ENCODE measurements at regions not wholly inside any gene's neighbourhood (a gene's known extent, or its start where the extent isn't known, plus 50 kb on each side); places are given as distances from the start of the nearest gene placed in this dataset.

DNA sequence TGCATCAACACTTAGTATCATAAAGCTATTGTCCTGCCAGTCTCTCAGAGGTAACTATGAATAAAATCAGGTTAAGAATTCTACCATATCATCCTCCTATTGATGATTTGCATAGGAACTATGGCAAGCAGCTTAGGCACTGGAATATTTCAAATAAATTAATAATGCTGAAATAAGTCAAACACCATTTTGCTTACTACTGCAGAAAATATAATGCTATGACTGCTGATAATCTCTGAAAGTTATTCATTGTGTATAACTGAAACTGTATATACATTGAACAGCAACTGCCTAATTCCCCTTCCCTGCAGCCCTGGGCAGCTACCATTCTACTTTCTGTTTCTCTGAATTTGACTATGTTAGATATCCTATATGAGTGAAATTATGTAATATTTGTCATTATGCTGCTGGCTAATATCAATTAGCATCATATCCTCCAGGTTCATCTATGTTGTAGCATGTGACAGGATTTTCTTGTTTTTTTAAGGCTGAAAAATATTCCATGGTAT is 318.8 kb upstream of the SGCG start:
- TF ChIP-seq EP300 (IDR thresholded peaks at IDR 0.05) (no peak), POLR2A (IDR thresholded peaks at IDR 0.05) (no peak), POLR2AphosphoS5 (IDR thresholded peaks at IDR 0.05) (no peak)
- TF ChIP-seq, protein P1, sequence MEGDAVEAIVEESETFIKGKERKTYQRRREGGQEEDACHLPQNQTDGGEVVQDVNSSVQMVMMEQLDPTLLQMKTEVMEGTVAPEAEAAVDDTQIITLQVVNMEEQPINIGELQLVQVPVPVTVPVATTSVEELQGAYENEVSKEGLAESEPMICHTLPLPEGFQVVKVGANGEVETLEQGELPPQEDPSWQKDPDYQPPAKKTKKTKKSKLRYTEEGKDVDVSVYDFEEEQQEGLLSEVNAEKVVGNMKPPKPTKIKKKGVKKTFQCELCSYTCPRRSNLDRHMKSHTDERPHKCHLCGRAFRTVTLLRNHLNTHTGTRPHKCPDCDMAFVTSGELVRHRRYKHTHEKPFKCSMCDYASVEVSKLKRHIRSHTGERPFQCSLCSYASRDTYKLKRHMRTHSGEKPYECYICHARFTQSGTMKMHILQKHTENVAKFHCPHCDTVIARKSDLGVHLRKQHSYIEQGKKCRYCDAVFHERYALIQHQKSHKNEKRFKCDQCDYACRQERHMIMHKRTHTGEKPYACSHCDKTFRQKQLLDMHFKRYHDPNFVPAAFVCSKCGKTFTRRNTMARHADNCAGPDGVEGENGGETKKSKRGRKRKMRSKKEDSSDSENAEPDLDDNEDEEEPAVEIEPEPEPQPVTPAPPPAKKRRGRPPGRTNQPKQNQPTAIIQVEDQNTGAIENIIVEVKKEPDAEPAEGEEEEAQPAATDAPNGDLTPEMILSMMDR (IDR thresholded peaks at IDR 0.05), result no peak
- Histone ChIP-seq H3K9me3 (peaks cover 0 to 4% (median 0%) of the 10 kb centered on the region in 3 donors), H3K36me3 (no peaks in the 10 kb centered on the region), H3K4me3 (no peak overlapping the region), H3K27me3 (no peaks in the 10 kb centered on the region), H3K4me1 (no peaks in the 10 kb centered on the region), H3K27ac (no peak overlapping the region)
- ATAC-seq, result no peak

DNA sequence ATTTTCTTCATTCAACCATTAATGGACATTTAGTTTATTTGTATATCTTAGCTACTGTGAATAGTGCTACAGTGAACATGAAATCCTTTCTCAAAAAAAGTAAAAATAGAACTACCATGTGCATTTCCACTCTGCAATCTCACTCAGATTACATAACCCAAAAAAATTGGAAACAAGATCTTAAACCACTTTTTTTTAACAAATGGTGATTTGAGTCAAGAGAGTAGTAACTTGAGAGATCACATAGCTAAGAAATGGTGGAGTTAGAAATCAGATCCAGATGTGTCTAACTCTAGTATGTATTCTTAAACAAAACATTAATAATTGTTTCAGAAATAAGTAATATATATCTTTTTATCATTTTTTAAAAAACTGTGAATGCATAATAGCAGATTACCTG is 318.3 kb upstream of the SGCG start:
- TF ChIP-seq POLR2A (IDR thresholded peaks at IDR 0.05) (no peak), EP300 (IDR thresholded peaks at IDR 0.05) (no peak), POLR2AphosphoS5 (IDR thresholded peaks at IDR 0.05) (no peak)
- TF ChIP-seq, protein P1 (IDR thresholded peaks at IDR 0.05), result no peak

DNA sequence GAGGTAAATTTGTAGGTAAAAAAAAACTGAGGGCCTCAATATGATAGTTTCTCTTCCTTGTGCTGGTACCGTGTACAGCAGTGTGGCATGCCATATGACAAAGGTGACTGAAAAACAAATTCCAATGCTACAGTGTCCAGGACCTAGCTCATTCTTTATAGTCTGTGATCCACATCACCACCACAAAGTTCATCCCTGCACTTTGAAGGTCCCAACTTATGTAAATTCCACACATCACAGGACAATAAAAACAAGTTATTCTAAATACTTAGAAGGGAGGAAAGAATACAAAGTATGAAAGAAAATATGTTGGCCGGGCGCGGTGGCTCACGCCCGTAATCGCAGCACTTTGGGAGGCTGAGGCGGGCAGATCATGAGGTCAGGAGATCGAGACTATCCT is 314.6 kb upstream of the SGCG start:
- no peaks in the 10 kb centered on the region for H3K36me3 ChIP-seq
- ATAC-seq, result no peak
- H3K9me3 ChIP-seq, result no peaks in the 10 kb centered on the region
- H3K27ac ChIP-seq, result no peak overlapping the region
- no peak overlapping the region for H3K4me3 ChIP-seq
- WGBS, 2 donors (ENCODE audit: low coverage in 1 of 2), result 90 to 97% methylated on average over 5 to 9 of the region's 9 CpGs
- H3K27me3 ChIP-seq, result no peaks in the 10 kb centered on the region
- H3K4me1 ChIP-seq, result no peaks in the 10 kb centered on the region
- TF ChIP-seq POLR2AphosphoS5 (IDR thresholded peaks at IDR 0.05) (no peak), EP300 (IDR thresholded peaks at IDR 0.05) (no peak), POLR2A (IDR thresholded peaks at IDR 0.05) (no peak)
- TF ChIP-seq, protein P1 (IDR thresholded peaks at IDR 0.05), result no peak

More for the DNA sequence above, 318.3 kb upstream of the SGCG start:
- no peak for ATAC-seq
- Histone ChIP-seq H3K27ac (no peak overlapping the region), H3K9me3 (no peaks in the 10 kb centered on the region), H3K27me3 (no peaks in the 10 kb centered on the region), H3K36me3 (no peaks in the 10 kb centered on the region), H3K4me1 (no peaks in the 10 kb centered on the region), H3K4me3 (no peak overlapping the region)

DNA sequence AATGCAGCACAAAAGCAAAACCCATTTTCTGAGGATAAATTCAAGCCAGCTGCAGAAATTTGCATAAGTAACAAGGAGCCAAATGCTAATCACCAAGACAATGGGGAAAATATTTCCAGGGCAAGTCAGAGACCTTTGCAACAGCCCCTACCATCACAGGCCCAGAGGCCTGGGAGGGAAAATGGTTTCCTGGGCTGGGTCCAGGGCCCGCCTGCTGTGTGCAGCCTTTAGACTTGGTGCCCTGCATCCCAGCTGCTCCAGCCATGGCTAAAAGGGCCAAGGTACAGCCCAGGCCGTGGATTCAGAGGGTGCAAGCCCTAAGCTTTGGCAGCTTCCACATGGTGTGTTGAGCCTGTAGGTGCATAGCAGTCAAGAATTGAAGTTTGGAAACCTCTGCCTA is 309.5 kb upstream of the SGCG start:
- no peaks in the 10 kb centered on the region for H3K4me1 ChIP-seq
- 89% methylated on average over 2 of the region's 2 CpGs; no CpG with 5 or more reads in 1 of the 2 donors for WGBS, 2 donors (ENCODE audit: low coverage in 1 of 2)
- H3K4me3 ChIP-seq, result no peak overlapping the region
- no peak for ATAC-seq
- H3K36me3 ChIP-seq, result no peaks in the 10 kb centered on the region
- H3K27ac ChIP-seq, result no peak overlapping the region
- H3K9me3 ChIP-seq, result no peaks in the 10 kb centered on the region
- TF ChIP-seq EP300 (IDR thresholded peaks at IDR 0.05) (no peak), POLR2AphosphoS5 (IDR thresholded peaks at IDR 0.05) (no peak), POLR2A (IDR thresholded peaks at IDR 0.05) (no peak)
- TF ChIP-seq, protein P1 (IDR thresholded peaks at IDR 0.05), result no peak
- H3K27me3 ChIP-seq, result no peaks in the 10 kb centered on the region

DNA sequence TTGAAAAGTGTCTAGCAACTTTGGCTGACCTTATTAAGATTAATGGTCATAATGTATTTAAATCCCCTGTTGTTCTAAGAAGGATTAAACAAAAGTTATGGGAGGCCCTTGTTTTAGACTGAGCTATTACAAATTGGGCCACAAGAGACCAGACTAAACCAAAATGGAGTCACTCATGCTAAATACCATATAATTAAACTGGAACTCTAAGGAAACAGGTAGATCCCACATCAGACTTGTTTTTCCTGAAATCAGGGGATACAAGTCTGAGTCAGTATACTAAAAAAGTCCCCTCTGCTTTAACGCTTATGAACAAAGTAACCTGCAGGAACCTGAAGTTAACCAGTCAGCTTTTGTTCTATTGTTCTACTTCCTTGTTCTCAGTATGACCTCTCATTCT is 305.9 kb upstream of the SGCG start:
- Histone ChIP-seq H3K4me3 (no peak overlapping the region), H3K9me3 (no peaks in the 10 kb centered on the region), H3K4me1 (no peaks in the 10 kb centered on the region), H3K27ac (no peak overlapping the region), H3K36me3 (no peaks in the 10 kb centered on the region), H3K27me3 (no peaks in the 10 kb centered on the region)
- no peak for ATAC-seq
- WGBS, 2 donors (ENCODE audit: low coverage in 1 of 2), result 67 to 92% methylated on average over 1 of the region's 1 CpG
- no peak for TF ChIP-seq POLR2A (IDR thresholded peaks at IDR 0.05)
- no peak for TF ChIP-seq EP300 (IDR thresholded peaks at IDR 0.05)
- no peak for TF ChIP-seq POLR2AphosphoS5 (IDR thresholded peaks at IDR 0.05)
- TF ChIP-seq, protein P1 (IDR thresholded peaks at IDR 0.05), result no peak

All from gastroesophageal sphincter (tissue), 4 donors.